HEK293T (cell line): ENCODE measurements at regions not wholly inside any gene's neighbourhood (a gene's known extent, or its start where the extent isn't known, plus 50 kb on each side); places are given as distances from the start of the nearest gene placed in this dataset.

Source experiments
- FOXA1 ChIP-seq: fragments of 450-650 bp; IDR thresholded peaks from 2 replicates; pipeline ENCODE4 v1.6.1; 2016; ENCODE audit warnings: mild to moderate bottlenecking
- FOXM1 ChIP-seq: fragments of 450-650 bp; IDR thresholded peaks from 2 replicates; pipeline ENCODE4 v1.6.1; 2017; ENCODE audit warnings: mild to moderate bottlenecking, borderline replicate concordance
- L3MBTL2 ChIP-seq: fragments of 450-650 bp; conservative IDR thresholded peaks from 2 replicates; pipeline ENCODE4 v1.6.1; 2016; ENCODE audit warnings: mild to moderate bottlenecking
- LEF1 ChIP-seq: fragments of 450-650 bp; IDR thresholded peaks from 2 replicates; pipeline ENCODE4 v1.6.1; 2017; ENCODE audit warnings: mild to moderate bottlenecking, borderline replicate concordance
- NFRKB ChIP-seq: fragments of 450-650 bp; IDR thresholded peaks from 2 replicates; pipeline ENCODE4 v1.6.1; 2016; ENCODE audit warnings: mild to moderate bottlenecking, moderate library complexity
- SUZ12 ChIP-seq: fragments of 450-650 bp; IDR thresholded peaks from 2 replicates; pipeline ENCODE4 v1.6.1; 2016; ENCODE audit warnings: mild to moderate bottlenecking

DNA sequence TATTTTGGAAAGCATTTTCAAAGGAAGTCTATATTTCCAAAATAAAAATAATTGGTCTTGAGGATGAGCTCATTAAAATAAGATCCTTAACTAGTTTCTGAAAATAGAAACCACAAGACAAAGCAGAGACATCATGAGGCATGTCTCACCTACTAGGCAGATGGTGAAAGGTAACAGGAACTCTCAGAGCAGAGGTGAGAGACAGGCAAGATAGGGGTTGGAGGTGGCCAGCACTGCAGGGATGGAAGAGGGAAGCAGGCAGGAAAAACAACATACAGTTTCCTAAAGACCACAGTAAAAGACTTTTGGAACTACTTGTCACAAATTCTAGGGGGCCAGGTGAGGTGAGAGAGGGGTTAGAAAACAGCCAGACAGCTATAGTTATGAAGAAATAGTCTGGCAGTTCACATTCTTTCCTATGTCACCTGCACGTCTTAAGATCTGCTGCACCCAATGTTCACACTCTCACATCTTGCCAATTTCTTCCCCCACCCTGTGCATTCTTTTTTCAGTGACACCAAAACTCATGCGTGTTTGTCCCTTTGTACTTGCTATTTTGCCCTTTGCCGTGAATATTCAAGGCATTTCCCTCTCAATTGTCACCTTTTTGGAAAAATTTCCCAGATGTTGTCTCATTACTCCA, 341.7 kb upstream of the KITLG start:
- TF ChIP-seq LEF1: no peak
- no peak for TF ChIP-seq SUZ12
- no peak for TF ChIP-seq FOXA1
- no peak for TF ChIP-seq FOXM1
- no peak for TF ChIP-seq NFRKB
- no peak for TF ChIP-seq L3MBTL2
